DND-41 (cell line): ENCODE measurements at regions not wholly inside any gene's neighbourhood (a gene's known extent, or its start where the extent isn't known, plus 50 kb on each side); places are given as distances from the start of the nearest gene placed in this dataset.

ENCODE experiments used
- EZH2 ChIP-seq: IDR thresholded peaks from 3 replicates; pipeline ENCODE4 v1.6.1; 2012; ENCODE audit warnings: borderline replicate concordance, low read depth, mild to moderate bottlenecking, moderate library complexity, low read length, inconsistent platforms; ENCODE audit not compliant: severe bottlenecking
- TF ChIP-seq, protein P1 (sequence below): IDR thresholded peaks from 2 replicates; pipeline ENCODE4 v1.5.1; 2012; ENCODE audit warnings: borderline replicate concordance, low read length, moderate library complexity, mild to moderate bottlenecking; ENCODE audit not compliant: poor library complexity, severe bottlenecking; ENCODE audit errors: extremely low read depth

GRCh38 chr15:45762726-45763125, 127.9 kb downstream of the SQOR start:
- TF ChIP-seq, protein P1, sequence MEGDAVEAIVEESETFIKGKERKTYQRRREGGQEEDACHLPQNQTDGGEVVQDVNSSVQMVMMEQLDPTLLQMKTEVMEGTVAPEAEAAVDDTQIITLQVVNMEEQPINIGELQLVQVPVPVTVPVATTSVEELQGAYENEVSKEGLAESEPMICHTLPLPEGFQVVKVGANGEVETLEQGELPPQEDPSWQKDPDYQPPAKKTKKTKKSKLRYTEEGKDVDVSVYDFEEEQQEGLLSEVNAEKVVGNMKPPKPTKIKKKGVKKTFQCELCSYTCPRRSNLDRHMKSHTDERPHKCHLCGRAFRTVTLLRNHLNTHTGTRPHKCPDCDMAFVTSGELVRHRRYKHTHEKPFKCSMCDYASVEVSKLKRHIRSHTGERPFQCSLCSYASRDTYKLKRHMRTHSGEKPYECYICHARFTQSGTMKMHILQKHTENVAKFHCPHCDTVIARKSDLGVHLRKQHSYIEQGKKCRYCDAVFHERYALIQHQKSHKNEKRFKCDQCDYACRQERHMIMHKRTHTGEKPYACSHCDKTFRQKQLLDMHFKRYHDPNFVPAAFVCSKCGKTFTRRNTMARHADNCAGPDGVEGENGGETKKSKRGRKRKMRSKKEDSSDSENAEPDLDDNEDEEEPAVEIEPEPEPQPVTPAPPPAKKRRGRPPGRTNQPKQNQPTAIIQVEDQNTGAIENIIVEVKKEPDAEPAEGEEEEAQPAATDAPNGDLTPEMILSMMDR, result no peak
- TF ChIP-seq EZH2, result no peak
